Neural progenitor cell (in vitro differentiated cells): ENCODE measurements at regions not wholly inside any gene's neighbourhood (a gene's known extent, or its start where the extent isn't known, plus 50 kb on each side); places are given as distances from the start of the nearest gene placed in this dataset.
A peak's percentile ranks its signal among the peaks of the same experiment; 100 is the strongest.

Experiments used
- DNase-seq: peaks from one replicate; pipeline ENCODE4 v3.0.0-alpha.2; 2016; ENCODE audit warnings: low spot score
- H2AFZ ChIP-seq: fragments of 200-600 bp; sonication (generic); replicated peaks from 2 replicates; pipeline ENCODE4 v1.6.1; 2016; ENCODE audit warnings: antibody characterized with exemption
- H3F3A ChIP-seq: fragments of 200-600 bp; sonication (generic); 2 replicates; pipeline ENCODE4 v1.6.1; 2016; ENCODE audit warnings: antibody characterized with exemption, low read depth
- H3K27ac ChIP-seq: fragments of 200-600 bp; sonication (generic); 2 replicates; pipeline ENCODE4 v1.5.1; 2016; ENCODE audit warnings: mild to moderate bottlenecking
- H3K27me3 ChIP-seq: fragments of 200-600 bp; sonication (generic); 2 replicates; pipeline ENCODE4 v1.6.1; 2016; ENCODE audit warnings: mild to moderate bottlenecking, moderate library complexity
- H3K36me3 ChIP-seq: fragments of 200-600 bp; sonication (generic); 2 replicates; pipeline ENCODE4 v1.5.1; 2016
- H3K4me1 ChIP-seq: fragments of 200-600 bp; sonication (generic); 2 replicates; pipeline ENCODE4 v1.6.1; 2016; ENCODE audit warnings: mixed run types
- H3K4me2 ChIP-seq: fragments of 200-600 bp; sonication (generic); 2 replicates; pipeline ENCODE4 v1.6.1; 2016
- H3K4me3 ChIP-seq: fragments of 200-600 bp; sonication (generic); 2 replicates; pipeline ENCODE4 v1.5.1; 2016
- H3K79me2 ChIP-seq: fragments of 200-600 bp; sonication (generic); 2 replicates; pipeline ENCODE4 v1.6.1; 2016; ENCODE audit warnings: low read depth
- H3K9ac ChIP-seq: fragments of 200-600 bp; sonication (generic); 2 replicates; pipeline ENCODE4 v1.6.1; 2016
- H3K9me3 ChIP-seq: fragments of 200-600 bp; sonication (generic); 2 replicates; pipeline ENCODE4 v1.5.1; 2016; ENCODE audit warnings: low read depth
- H4K20me1 ChIP-seq: fragments of 200-600 bp; sonication (generic); 2 replicates; pipeline ENCODE4 v1.6.1; 2016; ENCODE audit warnings: low read depth
- H3K27ac Mint-ChIP-seq: 3 replicates; pipeline ENCODE4 v1.8.0; 2021; ENCODE audit warnings: mixed read lengths
- H3K27me3 Mint-ChIP-seq: 2 replicates; pipeline ENCODE4 v1.8.0; 2022; ENCODE audit warnings: low read depth, mild to moderate bottlenecking, inconsistent platforms, moderate library complexity, mixed read lengths; ENCODE audit not compliant: insufficient read depth
- H3K36me3 Mint-ChIP-seq: 3 replicates; pipeline ENCODE4 v1.8.0; 2021; ENCODE audit warnings: mixed read lengths
- H3K4me1 Mint-ChIP-seq: 3 replicates; pipeline ENCODE4 v1.8.0; 2021; ENCODE audit warnings: mixed read lengths
- H3K4me3 Mint-ChIP-seq: 3 replicates; pipeline ENCODE4 v1.8.0; 2021; ENCODE audit warnings: mild to moderate bottlenecking, moderate library complexity, mixed read lengths
- H3K9me3 Mint-ChIP-seq: 3 replicates; pipeline ENCODE4 v1.8.0; 2020; ENCODE audit warnings: mixed read lengths
- EZH2 ChIP-seq: fragments of 200-600 bp; sonication (generic); IDR thresholded peaks from 2 replicates; pipeline ENCODE4 v1.6.1; 2017; ENCODE audit warnings: antibody characterized with exemption, mild to moderate bottlenecking, moderate library complexity
- EZH2phosphoT487 ChIP-seq: fragments of 200-600 bp; sonication (generic); IDR thresholded peaks from 2 replicates; pipeline ENCODE4 v1.6.1; 2017; ENCODE audit warnings: antibody characterized with exemption
- TF ChIP-seq, protein P1 (sequence below): fragments of 200-600 bp; sonication (generic); IDR thresholded peaks from 2 replicates; pipeline ENCODE4 v1.5.1; 2017; ENCODE audit warnings: antibody characterized with exemption, mild to moderate bottlenecking

DNA sequence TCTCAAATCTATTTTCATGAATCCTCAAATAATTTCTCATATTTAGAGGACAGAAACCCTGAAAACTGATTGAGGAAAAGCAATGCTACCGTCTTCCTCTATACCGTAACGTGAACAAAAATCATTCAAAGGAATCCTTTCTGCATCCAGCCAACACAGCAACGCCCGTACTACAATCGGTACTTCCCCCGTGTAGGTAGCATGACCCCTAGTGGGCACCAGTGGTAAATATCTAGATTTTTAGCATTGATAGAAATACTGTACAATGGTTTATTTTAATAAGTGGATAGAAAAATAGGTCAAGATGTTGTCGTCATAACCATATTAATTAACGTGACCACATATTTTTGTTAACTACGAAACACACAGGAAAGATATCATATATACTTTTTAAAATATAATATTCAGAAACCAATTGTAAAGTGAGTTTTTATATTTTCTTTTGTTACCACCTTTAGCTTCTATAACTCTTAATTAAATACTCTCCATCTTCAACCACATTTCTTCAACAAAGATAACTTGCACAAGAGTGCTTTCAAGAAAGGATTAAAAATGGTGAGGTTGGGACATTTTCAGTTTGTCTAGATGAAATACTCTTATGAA, 194.1 kb downstream of the SS18 start:
- TF ChIP-seq, protein P1, sequence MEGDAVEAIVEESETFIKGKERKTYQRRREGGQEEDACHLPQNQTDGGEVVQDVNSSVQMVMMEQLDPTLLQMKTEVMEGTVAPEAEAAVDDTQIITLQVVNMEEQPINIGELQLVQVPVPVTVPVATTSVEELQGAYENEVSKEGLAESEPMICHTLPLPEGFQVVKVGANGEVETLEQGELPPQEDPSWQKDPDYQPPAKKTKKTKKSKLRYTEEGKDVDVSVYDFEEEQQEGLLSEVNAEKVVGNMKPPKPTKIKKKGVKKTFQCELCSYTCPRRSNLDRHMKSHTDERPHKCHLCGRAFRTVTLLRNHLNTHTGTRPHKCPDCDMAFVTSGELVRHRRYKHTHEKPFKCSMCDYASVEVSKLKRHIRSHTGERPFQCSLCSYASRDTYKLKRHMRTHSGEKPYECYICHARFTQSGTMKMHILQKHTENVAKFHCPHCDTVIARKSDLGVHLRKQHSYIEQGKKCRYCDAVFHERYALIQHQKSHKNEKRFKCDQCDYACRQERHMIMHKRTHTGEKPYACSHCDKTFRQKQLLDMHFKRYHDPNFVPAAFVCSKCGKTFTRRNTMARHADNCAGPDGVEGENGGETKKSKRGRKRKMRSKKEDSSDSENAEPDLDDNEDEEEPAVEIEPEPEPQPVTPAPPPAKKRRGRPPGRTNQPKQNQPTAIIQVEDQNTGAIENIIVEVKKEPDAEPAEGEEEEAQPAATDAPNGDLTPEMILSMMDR: peak; percentile 90
- TF ChIP-seq EZH2: no peak
- TF ChIP-seq EZH2phosphoT487: no peak
- peaks cover 13% of the 10 kb centered on the region for H3K4me1 ChIP-seq
- peak overlapping the region; percentile 2 for H2AFZ ChIP-seq
- H3K79me2 ChIP-seq: no peaks in the 10 kb centered on the region
- peak overlapping the region; percentile 54 for H3K4me2 ChIP-seq
- no peaks in the 10 kb centered on the region for H3F3A ChIP-seq
- Mint-ChIP-seq H3K4me3 (no peak overlapping the region), H3K27ac (no peak overlapping the region), H3K36me3 (no peaks in the 10 kb centered on the region), H3K9me3 (peaks cover 2% of the 10 kb centered on the region), H3K27me3 (peaks cover 2% of the 10 kb centered on the region), H3K4me1 (peaks cover 21% of the 10 kb centered on the region)
- no peak overlapping the region for H3K27ac ChIP-seq
- DNase-seq: peak; percentile 70
- H3K27me3 ChIP-seq: no peaks in the 10 kb centered on the region
- no peaks in the 10 kb centered on the region for H4K20me1 ChIP-seq
- H3K36me3 ChIP-seq: no peaks in the 10 kb centered on the region
- no peak overlapping the region for H3K9ac ChIP-seq
- no peak overlapping the region for H3K4me3 ChIP-seq
- H3K9me3 ChIP-seq: no peaks in the 10 kb centered on the region

DNA sequence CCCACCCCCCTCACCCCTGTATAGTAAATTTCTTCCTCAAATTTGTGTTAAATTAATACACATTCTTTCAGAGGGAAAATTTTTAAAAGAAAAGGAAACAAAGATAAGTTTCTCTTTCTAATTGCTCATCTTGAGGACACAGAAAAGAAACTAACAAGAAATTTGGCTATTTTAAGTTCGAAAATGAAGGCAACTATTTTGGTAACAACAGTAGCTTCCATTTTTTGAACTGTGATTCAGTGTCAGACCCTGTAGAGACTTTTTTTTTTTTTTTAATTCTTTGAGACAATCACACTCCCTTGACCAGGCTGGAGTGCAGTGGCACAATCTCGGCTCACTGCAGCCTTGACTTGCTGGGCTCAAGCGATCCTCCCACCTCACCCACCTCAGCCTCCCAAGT, 194.9 kb downstream of the SS18 start:
- Histone ChIP-seq H3K79me2 (no peaks in the 10 kb centered on the region), H4K20me1 (no peaks in the 10 kb centered on the region), H3K27ac (no peak overlapping the region), H2AFZ (peak overlapping the region; percentile 2), H3K9me3 (no peaks in the 10 kb centered on the region), H3K4me1 (peaks cover 13% of the 10 kb centered on the region), H3F3A (no peaks in the 10 kb centered on the region), H3K27me3 (no peaks in the 10 kb centered on the region), H3K36me3 (no peaks in the 10 kb centered on the region), H3K4me2 (no peak overlapping the region), H3K9ac (no peak overlapping the region), H3K4me3 (no peak overlapping the region)
- no peak for DNase-seq
- peaks cover 2% of the 10 kb centered on the region for H3K27me3 Mint-ChIP-seq
- no peak overlapping the region for H3K4me3 Mint-ChIP-seq
- no peak overlapping the region for H3K27ac Mint-ChIP-seq
- H3K9me3 Mint-ChIP-seq: peaks cover 2% of the 10 kb centered on the region
- no peaks in the 10 kb centered on the region for H3K36me3 Mint-ChIP-seq
- TF ChIP-seq EZH2: no peak
- peaks cover 21% of the 10 kb centered on the region for H3K4me1 Mint-ChIP-seq

DNA sequence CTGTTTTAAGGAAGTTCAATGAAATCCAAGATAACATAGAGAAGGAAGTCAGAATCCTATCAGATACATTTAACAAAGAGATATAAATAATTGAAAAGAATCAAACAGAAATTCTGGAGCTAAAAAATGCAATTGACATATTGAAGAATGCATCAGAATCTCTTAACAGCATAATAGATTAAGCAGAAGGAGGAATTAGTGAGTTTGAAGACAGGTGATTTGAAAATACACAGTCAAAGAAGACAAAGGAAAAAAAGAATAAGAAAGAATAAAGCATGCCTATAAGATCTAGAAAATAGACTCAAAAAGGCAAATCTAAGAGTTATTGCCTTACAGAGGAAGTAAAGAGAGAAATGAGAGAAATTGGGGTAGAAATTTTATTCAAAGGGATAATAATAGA, 204.1 kb downstream of the SS18 start:
- peaks cover 2% of the 10 kb centered on the region for H3K27me3 Mint-ChIP-seq
- Histone ChIP-seq H3F3A (no peaks in the 10 kb centered on the region), H3K79me2 (no peaks in the 10 kb centered on the region), H2AFZ (no peak overlapping the region), H3K4me2 (no peak overlapping the region), H3K36me3 (no peaks in the 10 kb centered on the region), H3K27ac (no peak overlapping the region), H3K4me1 (peaks cover 9% of the 10 kb centered on the region), H4K20me1 (no peaks in the 10 kb centered on the region), H3K27me3 (no peaks in the 10 kb centered on the region), H3K9me3 (no peaks in the 10 kb centered on the region), H3K4me3 (no peak overlapping the region), H3K9ac (no peak overlapping the region)
- H3K27ac Mint-ChIP-seq: no peak overlapping the region
- no peak overlapping the region for H3K4me3 Mint-ChIP-seq
- no peak for DNase-seq
- H3K36me3 Mint-ChIP-seq: peaks cover 2% of the 10 kb centered on the region
- H3K9me3 Mint-ChIP-seq: peaks cover 40% of the 10 kb centered on the region
- TF ChIP-seq EZH2: no peak
- TF ChIP-seq EZH2phosphoT487: no peak
- TF ChIP-seq, protein P1: no peak
- H3K4me1 Mint-ChIP-seq: no peaks in the 10 kb centered on the region

DNA sequence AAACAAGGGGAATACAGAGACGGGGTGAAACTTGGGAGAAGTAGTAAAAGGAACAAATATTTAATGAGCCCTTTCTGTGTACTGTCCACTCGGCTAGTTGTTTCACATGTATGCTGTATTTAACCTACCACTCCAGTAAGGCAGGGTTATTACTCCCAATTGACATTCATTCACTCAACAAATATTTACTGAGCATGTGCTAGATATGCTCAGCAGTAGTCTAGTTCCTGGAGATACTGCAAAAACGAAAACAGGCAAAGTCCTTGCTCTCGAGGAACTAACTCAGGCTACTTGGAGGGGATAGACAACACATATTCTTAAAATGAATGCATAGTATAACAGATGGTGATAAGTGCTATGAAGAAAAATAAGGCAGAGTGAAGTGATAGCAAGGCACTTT, 207.3 kb downstream of the SS18 start:
- no peaks in the 10 kb centered on the region for H3K36me3 ChIP-seq
- H2AFZ ChIP-seq: no peak overlapping the region
- H3F3A ChIP-seq: no peaks in the 10 kb centered on the region
- no peaks in the 10 kb centered on the region for H3K79me2 ChIP-seq
- peaks cover 9% of the 10 kb centered on the region for H3K4me1 ChIP-seq
- DNase-seq: no peak
- no peaks in the 10 kb centered on the region for H3K27me3 ChIP-seq
- no peak overlapping the region for H3K9ac ChIP-seq
- TF ChIP-seq, protein P1: no peak
- TF ChIP-seq EZH2phosphoT487 (no peak), EZH2 (no peak)
- no peak overlapping the region for H3K4me2 ChIP-seq
- Mint-ChIP-seq H3K27ac (no peak overlapping the region), H3K36me3 (peaks cover 2% of the 10 kb centered on the region), H3K27me3 (peaks cover 2% of the 10 kb centered on the region), H3K4me1 (peaks cover 12% of the 10 kb centered on the region), H3K4me3 (no peak overlapping the region), H3K9me3 (peaks cover 23% of the 10 kb centered on the region)
- H3K4me3 ChIP-seq: no peak overlapping the region
- H3K9me3 ChIP-seq: no peaks in the 10 kb centered on the region
- H4K20me1 ChIP-seq: no peaks in the 10 kb centered on the region
- H3K27ac ChIP-seq: no peak overlapping the region
